Progenitor cell of endocrine pancreas (in vitro differentiated cells): ENCODE measurements at regions not wholly inside any gene's neighbourhood (a gene's known extent, or its start where the extent isn't known, plus 50 kb on each side); places are given as distances from the start of the nearest gene placed in this dataset.

Source experiments
- DNase-seq: peaks from one replicate; pipeline ENCODE4 v3.0.0; 2021; ENCODE audit warnings: low spot score; ENCODE audit not compliant: unreplicated experiment
- H3K27ac Mint-ChIP-seq: 2 replicates; pipeline ENCODE4 v1.8.0; 2021; ENCODE audit warnings: mild to moderate bottlenecking, moderate library complexity, mixed read lengths
- H3K27me3 Mint-ChIP-seq: 2 replicates; pipeline ENCODE4 v1.8.0; 2021; ENCODE audit warnings: mixed read lengths
- H3K36me3 Mint-ChIP-seq: 2 replicates; pipeline ENCODE4 v1.8.0; 2022; ENCODE audit warnings: mixed read lengths; ENCODE audit not compliant: insufficient read depth
- H3K4me1 Mint-ChIP-seq: 2 replicates; pipeline ENCODE4 v1.8.0; 2021; ENCODE audit warnings: low read depth, mixed read lengths
- H3K4me3 Mint-ChIP-seq: 2 replicates; pipeline ENCODE4 v1.8.0; 2021; ENCODE audit warnings: low read depth, mild to moderate bottlenecking, moderate library complexity, mixed read lengths
- H3K9me3 Mint-ChIP-seq: 2 replicates; pipeline ENCODE4 v1.8.0; 2021; ENCODE audit warnings: low read depth, mixed read lengths
- TF ChIP-seq, protein P1 (sequence below): fragments of 200-600 bp; sonication (generic); IDR thresholded peaks from one replicate; pipeline ENCODE4 v1.5.0; 2021; ENCODE audit warnings: antibody characterized with exemption, mild to moderate bottlenecking; ENCODE audit not compliant: unreplicated experiment

DNA sequence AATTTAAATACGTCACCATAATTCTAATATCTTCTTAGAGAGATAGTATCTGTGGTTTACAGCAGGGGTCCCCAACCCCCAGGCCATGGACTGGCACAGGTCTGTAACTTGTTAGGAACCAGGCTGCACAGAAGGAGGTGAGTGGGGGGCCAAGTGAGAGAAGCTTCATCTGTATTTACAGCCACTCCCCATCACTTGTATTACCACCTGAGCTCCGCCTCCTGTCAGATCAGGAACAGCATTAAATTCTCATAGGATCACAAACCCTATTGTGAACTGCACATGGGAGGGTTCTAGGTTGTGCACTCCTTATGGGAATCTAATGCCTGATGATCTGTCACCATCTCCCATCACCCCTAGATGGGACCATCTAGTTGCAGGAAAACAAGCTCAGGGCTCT, 282.6 kb downstream of the ICOS start:
- H3K4me1 Mint-ChIP-seq = no peaks in the 10 kb centered on the region
- H3K4me3 Mint-ChIP-seq = no peak overlapping the region
- no peak for DNase-seq
- H3K36me3 Mint-ChIP-seq = peaks cover 3% of the 10 kb centered on the region
- H3K9me3 Mint-ChIP-seq = peaks cover 18% of the 10 kb centered on the region
- no peak overlapping the region for H3K27ac Mint-ChIP-seq
- TF ChIP-seq, protein P1, sequence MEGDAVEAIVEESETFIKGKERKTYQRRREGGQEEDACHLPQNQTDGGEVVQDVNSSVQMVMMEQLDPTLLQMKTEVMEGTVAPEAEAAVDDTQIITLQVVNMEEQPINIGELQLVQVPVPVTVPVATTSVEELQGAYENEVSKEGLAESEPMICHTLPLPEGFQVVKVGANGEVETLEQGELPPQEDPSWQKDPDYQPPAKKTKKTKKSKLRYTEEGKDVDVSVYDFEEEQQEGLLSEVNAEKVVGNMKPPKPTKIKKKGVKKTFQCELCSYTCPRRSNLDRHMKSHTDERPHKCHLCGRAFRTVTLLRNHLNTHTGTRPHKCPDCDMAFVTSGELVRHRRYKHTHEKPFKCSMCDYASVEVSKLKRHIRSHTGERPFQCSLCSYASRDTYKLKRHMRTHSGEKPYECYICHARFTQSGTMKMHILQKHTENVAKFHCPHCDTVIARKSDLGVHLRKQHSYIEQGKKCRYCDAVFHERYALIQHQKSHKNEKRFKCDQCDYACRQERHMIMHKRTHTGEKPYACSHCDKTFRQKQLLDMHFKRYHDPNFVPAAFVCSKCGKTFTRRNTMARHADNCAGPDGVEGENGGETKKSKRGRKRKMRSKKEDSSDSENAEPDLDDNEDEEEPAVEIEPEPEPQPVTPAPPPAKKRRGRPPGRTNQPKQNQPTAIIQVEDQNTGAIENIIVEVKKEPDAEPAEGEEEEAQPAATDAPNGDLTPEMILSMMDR = no peak
- H3K27me3 Mint-ChIP-seq = no peaks in the 10 kb centered on the region

- no peak for DNase-seq
- Mint-ChIP-seq H3K27ac (no peak overlapping the region), H3K4me1 (no peaks in the 10 kb centered on the region), H3K4me3 (no peak overlapping the region), H3K36me3 (no peaks in the 10 kb centered on the region), H3K9me3 (peaks cover 11% of the 10 kb centered on the region), H3K27me3 (no peaks in the 10 kb centered on the region)
- TF ChIP-seq, protein P1 = no peak
Observed at GRCh38 chr2:204220896-204221295, 284.3 kb downstream of the ICOS start.

- DNase-seq = no peak
- TF ChIP-seq, protein P1 = no peak
- no peaks in the 10 kb centered on the region for H3K36me3 Mint-ChIP-seq
- H3K4me1 Mint-ChIP-seq = peaks cover 10% of the 10 kb centered on the region
- H3K9me3 Mint-ChIP-seq = peaks cover 6% of the 10 kb centered on the region
- H3K27ac Mint-ChIP-seq = no peak overlapping the region
- peaks cover under 1% of the 10 kb centered on the region for H3K27me3 Mint-ChIP-seq
- H3K4me3 Mint-ChIP-seq = no peak overlapping the region
Observed at GRCh38 chr2:204223046-204223445, 286.5 kb downstream of the ICOS start.

- Mint-ChIP-seq H3K36me3 (no peaks in the 10 kb centered on the region), H3K27me3 (peaks cover 3% of the 10 kb centered on the region), H3K4me1 (peaks cover 15% of the 10 kb centered on the region), H3K4me3 (no peak overlapping the region), H3K27ac (no peak overlapping the region), H3K9me3 (peaks cover 2% of the 10 kb centered on the region)
- no peak for DNase-seq
- TF ChIP-seq, protein P1 = no peak
Observed at GRCh38 chr2:204223544-204223943, 287.0 kb downstream of the ICOS start.

DNA sequence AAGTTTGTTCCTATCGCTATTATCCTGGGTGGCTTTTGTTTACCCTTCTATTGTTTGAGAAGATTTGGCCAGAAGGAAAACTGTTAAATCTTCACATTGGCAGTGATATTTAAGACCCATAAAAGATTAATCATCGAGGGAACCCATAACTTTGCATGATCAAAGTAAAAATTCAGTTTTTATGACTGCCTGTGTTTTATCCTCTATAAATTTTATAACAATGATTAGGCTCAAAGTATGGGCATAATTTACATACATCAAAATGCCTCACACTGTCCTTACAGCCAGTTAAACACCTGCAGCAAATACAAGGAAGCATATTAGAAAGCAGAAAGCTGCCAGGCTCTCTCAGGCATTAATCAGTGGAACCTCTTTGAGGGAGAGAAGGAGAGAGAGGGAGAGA, 289.1 kb downstream of the ICOS start:
- no peaks in the 10 kb centered on the region for H3K36me3 Mint-ChIP-seq
- no peaks in the 10 kb centered on the region for H3K9me3 Mint-ChIP-seq
- TF ChIP-seq, protein P1 = no peak
- peaks cover 3% of the 10 kb centered on the region for H3K27me3 Mint-ChIP-seq
- peaks cover 19% of the 10 kb centered on the region for H3K4me1 Mint-ChIP-seq
- H3K27ac Mint-ChIP-seq = no peak overlapping the region
- no peak overlapping the region for H3K4me3 Mint-ChIP-seq
- DNase-seq = no peak
